ENCODE measurements at regions not wholly inside any gene's neighbourhood (a gene's known extent, or its start where the extent isn't known, plus 50 kb on each side); places are given as distances from the start of the nearest gene placed in this dataset.

DNA sequence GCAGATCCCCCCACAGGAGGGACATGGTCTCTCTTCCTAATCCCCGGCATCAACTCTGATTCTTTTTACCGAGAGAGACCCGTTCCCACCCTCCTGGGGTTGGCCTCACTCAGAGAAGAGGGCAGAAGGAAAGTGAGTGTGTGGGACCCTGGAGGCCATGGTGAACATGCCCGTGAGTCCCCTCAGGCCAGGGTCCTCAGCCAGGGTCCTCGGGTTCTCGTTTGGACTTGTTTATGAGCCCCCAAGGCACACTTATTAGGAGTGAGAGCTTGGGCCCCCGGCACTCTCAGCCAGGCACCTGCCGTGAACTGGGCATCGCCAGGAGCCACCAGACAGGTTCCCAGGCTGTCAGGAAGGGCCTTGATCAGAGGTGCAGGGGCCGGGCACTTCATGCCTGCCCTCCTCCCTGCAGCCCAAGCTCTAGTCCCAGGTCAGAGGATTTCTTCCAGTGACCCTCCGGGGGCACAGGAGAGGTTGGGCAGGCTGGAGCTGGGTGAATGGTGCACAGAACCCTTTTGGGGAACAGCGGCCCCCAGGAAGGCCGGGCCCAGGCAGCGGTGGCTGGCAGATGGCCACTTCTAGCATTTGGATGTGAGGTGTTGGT lies 122.6 kb downstream of the CRYAA start (continued):
- TF ChIP-seq HDAC2 (IDR thresholded peaks at IDR 0.05; ENCODE audit: borderline replicate concordance in 1 of 2, low read depth in 2 of 2, low read length in 2 of 2): no peak
- no peak for TF ChIP-seq EP300 (IDR thresholded peaks at IDR 0.05; ENCODE audit: borderline replicate concordance in 1 of 2, low read depth in 2 of 2, low read length in 2 of 2)
- TF ChIP-seq HDAC6 (IDR thresholded peaks at IDR 0.05; ENCODE audit: low read depth, low read length): no peak
- no peak for TF ChIP-seq CHD1 (IDR thresholded peaks at IDR 0.05; ENCODE audit: low read depth, low read length)
- no peak for TF ChIP-seq FOSL1 (IDR thresholded peaks at IDR 0.05; ENCODE audit: insufficient read depth, low read depth, low read length)
- no peak for TF ChIP-seq CEBPB (IDR thresholded peaks at IDR 0.05; ENCODE audit: low read depth, low read length)
- TF ChIP-seq SIX5 (IDR thresholded peaks at IDR 0.05; ENCODE audit: low read depth, low read length): no peak
- TF ChIP-seq GTF2F1 (IDR thresholded peaks at IDR 0.05; ENCODE audit: borderline replicate concordance, low read depth, low read length): no peak
- TF ChIP-seq ASH2L (IDR thresholded peaks at IDR 0.05; ENCODE audit: low read length): no peak

Data from H1 (cell line).